ENCODE measurements at regions not wholly inside any gene's neighbourhood (a gene's known extent, or its start where the extent isn't known, plus 50 kb on each side); places are given as distances from the start of the nearest gene placed in this dataset.

- TF ChIP-seq CTCF (IDR thresholded peaks at IDR 0.05; ENCODE audit: low read depth, low read length), result no peak
- TF ChIP-seq POLR2A (IDR thresholded peaks at IDR 0.05; ENCODE audit: extremely low read depth, insufficient read length), result no peak
- TF ChIP-seq MAX (IDR thresholded peaks at IDR 0.05; ENCODE audit: low read depth, low read length), result no peak
- no peak for TF ChIP-seq MYC (IDR thresholded peaks at IDR 0.05; ENCODE audit: low read depth, low read length)
These were observed 1853.7 kb upstream of the CELF4 start for GRCh38 chr18:39419315-39419714.
